K562 (cell line): ENCODE measurements at regions not wholly inside any gene's neighbourhood (a gene's known extent, or its start where the extent isn't known, plus 50 kb on each side); places are given as distances from the start of the nearest gene placed in this dataset.

Experiments
- ATAC-seq: fragments of 200-7000 bp; cut with Tn5 transposase; 3 replicates; pipeline ENCODE4 v1.9.1; 2020; ENCODE audit warnings: moderate library complexity
- BruUV-seq: library from RNA; stranded (reverse); fragments of 400-500 nt; replicated peaks from 2 replicates; lab custom pipeline; 2021; lab: Mats Ljungman, UMichigan
- CTCF ChIA-PET: fragments of 300-600 bp; formaldehyde crosslinking; extraction: SDS; loops from one replicate; lab custom pipeline; 2021; ENCODE audit warnings: low intra/inter-chr PET ratio; lab: Yijun Ruan, JAX
- POLR2A ChIA-PET: fragments of 300-600, 350-650 bp; sonication (Branson Sonifier 250); formaldehyde crosslinking; extraction: SDS; loops from one replicate; lab custom pipeline; 2021; ENCODE audit warnings: antibody characterized with exemption, inconsistent platforms; lab: Yijun Ruan, JAX
- DNase-seq, 4 experiments: peaks; one replicate each; pipeline versions ENCODE4 v3.0.0 to v3.0.0-alpha.2; 2011 to 2018; ENCODE audit warnings: low spot score in 3 of 4, mixed read lengths in 3 of 4; ENCODE audit errors: extremely low read depth in 1 of 4
- FAIRE-seq: peaks from 2 replicates; lab custom pipeline; 2011; peaks lifted over from hg19 to GRCh38; lab: Jason Lieb, UNC
- H2AFZ ChIP-seq: 2 replicates; pipeline ENCODE4 v1.6.0; 2011; ENCODE audit warnings: low read depth, low read length, control low read depth, inconsistent platforms
- H3K27ac ChIP-seq: fragments of 200-600 bp; 3 replicates; pipeline ENCODE4 v1.8.0; 2011; ENCODE audit warnings: low read depth, mild to moderate bottlenecking, control low read depth, inconsistent platforms, low read length, moderate library complexity, mixed read lengths; ENCODE audit errors: extremely low read depth
- H3K27me3 ChIP-seq, 2 experiments: fragments of 300-600 bp in 1 of 2; 2 replicates in 1 of 2; 3 replicates in 1 of 2; pipeline versions ENCODE4 v1.6.0 to v1.8.0; 2011; ENCODE audit warnings: inconsistent platforms in 2 of 2, low read length in 2 of 2, mild to moderate bottlenecking in 1 of 2, mixed read lengths in 1 of 2, moderate library complexity in 1 of 2; ENCODE audit not compliant: control insufficient read depth in 2 of 2, insufficient read depth in 2 of 2
- H3K36me3 ChIP-seq: fragments of 300-600 bp; 3 replicates; pipeline ENCODE4 v1.8.0; 2011; ENCODE audit warnings: mild to moderate bottlenecking, low read length, inconsistent platforms; ENCODE audit not compliant: control insufficient read depth, insufficient read depth
- H3K4me1 ChIP-seq, 2 experiments: fragments of 200-600 bp in 1 of 2; replicated peaks in 1 of 2; 2 replicates in 1 of 2; 3 replicates in 1 of 2; pipeline versions ENCODE4 v1.5.1 to v1.8.0; 2011; ENCODE audit warnings: inconsistent platforms in 2 of 2, low read length in 2 of 2, mild to moderate bottlenecking in 1 of 2, mixed read lengths in 1 of 2, moderate library complexity in 1 of 2; ENCODE audit not compliant: control insufficient read depth in 2 of 2, insufficient read depth in 2 of 2
- H3K4me2 ChIP-seq: 2 replicates; pipeline ENCODE4 v1.6.1; 2011; ENCODE audit warnings: low read length, control low read depth, inconsistent platforms, mixed read lengths; ENCODE audit not compliant: insufficient read depth
- H3K4me3 ChIP-seq: fragments of 200-600 bp; sonication (generic), shearing (Covaris generic); 2 replicates; pipeline ENCODE4 v1.5.1; 2016; ENCODE audit warnings: control low read depth, inconsistent platforms
- H3K79me2 ChIP-seq: fragments of 200-600 bp; 3 replicates; pipeline ENCODE4 v1.8.0; 2011; ENCODE audit warnings: low read length, inconsistent platforms; ENCODE audit not compliant: control insufficient read depth, insufficient read depth
- H3K9ac ChIP-seq, 2 experiments: 2 replicates each; pipeline versions ENCODE4 v1.6.0 to v1.6.1; 2011; ENCODE audit warnings: low read depth in 2 of 2, low read length in 2 of 2, control low read depth in 1 of 2, inconsistent platforms in 1 of 2, mild to moderate bottlenecking in 1 of 2, mixed read lengths in 1 of 2; ENCODE audit not compliant: insufficient read depth in 1 of 2
- H3K9me1 ChIP-seq: one replicate; pipeline ENCODE4 v1.6.0; 2011; ENCODE audit warnings: inconsistent platforms, mild to moderate bottlenecking, low read length, moderate library complexity; ENCODE audit not compliant: control insufficient read depth, insufficient read depth
- H3K9me3 ChIP-seq: replicated peaks from 2 replicates; pipeline ENCODE4 v1.5.1; 2011; ENCODE audit warnings: low read depth, low read length, inconsistent platforms; ENCODE audit not compliant: control insufficient read depth, insufficient read depth
- H4K20me1 ChIP-seq: replicated peaks from 2 replicates; pipeline ENCODE4 v1.6.1; 2011; ENCODE audit warnings: low read length, inconsistent platforms, mixed read lengths; ENCODE audit not compliant: control insufficient read depth, insufficient read depth
- FOXK1 ChIP-seq: sonication (generic); formaldehyde crosslinking; IDR thresholded peaks from 2 replicates; pipeline ENCODE4 v1.8.0; 2022; ENCODE audit warnings: missing genetic modification reagents, mild to moderate bottlenecking, borderline replicate concordance
- HDAC3 ChIP-seq: fragments of 450-650 bp; IDR thresholded peaks from 2 replicates; pipeline ENCODE4 v1.6.1; 2018; ENCODE audit warnings: borderline replicate concordance, mild to moderate bottlenecking, moderate library complexity; ENCODE audit not compliant: partially characterized antibody
- NR2C2 ChIP-seq, 2 experiments: fragments of 200-800 bp in 1 of 2; sonication (Bioruptor generic) in 1 of 2; sonication (generic) in 1 of 2; formaldehyde crosslinking in 1 of 2; IDR thresholded peaks; 2 replicates each; pipeline versions ENCODE4 v1.6.1 to v1.8.0; 2016 to 2022; ENCODE audit warnings: mild to moderate bottlenecking in 1 of 2, missing compliant biosample characterization in 1 of 2, missing genetic modification characterization in 1 of 2, missing genetic modification reagents in 1 of 2
- PHF20 ChIP-seq: fragments of 450-650 bp; IDR thresholded peaks from 2 replicates; pipeline ENCODE4 v1.6.1; 2018; ENCODE audit not compliant: partially characterized antibody
- POLR2AphosphoS5 ChIP-seq: IDR thresholded peaks from 2 replicates; pipeline ENCODE4 v1.6.1; 2011; ENCODE audit warnings: mild to moderate bottlenecking, low read depth, low read length, moderate library complexity; ENCODE audit not compliant: control insufficient read depth, insufficient read depth
- PYGO2 ChIP-seq: fragments of 450-650 bp; IDR thresholded peaks from 2 replicates; pipeline ENCODE4 v1.6.1; 2016; ENCODE audit warnings: mild to moderate bottlenecking, missing genetic modification characterization, moderate library complexity, missing compliant biosample characterization
- RBM25 ChIP-seq: fragments of 200-400 bp; formaldehyde crosslinking; IDR thresholded peaks from 2 replicates; pipeline ENCODE4 v1.6.1; 2018; ENCODE audit warnings: low read length, low read depth, moderate library complexity; ENCODE audit not compliant: severe bottlenecking
- SIN3B ChIP-seq: fragments of 450-650 bp; IDR thresholded peaks from 2 replicates; pipeline ENCODE4 v1.6.1; 2017; ENCODE audit warnings: low read depth, mild to moderate bottlenecking, moderate library complexity
- YBX1 ChIP-seq: fragments of 450-650 bp; IDR thresholded peaks from 2 replicates; pipeline ENCODE4 v1.7.1; 2016; ENCODE audit warnings: mild to moderate bottlenecking
- ZNF24 ChIP-seq: fragments of 450-650 bp; IDR thresholded peaks from 2 replicates; pipeline ENCODE4 v1.6.1; 2016
- ZNF354B ChIP-seq: fragments of 250-450 bp; sonication (Bioruptor Pico); IDR thresholded peaks from 2 replicates; pipeline ENCODE4 v1.4.0; 2020
- WGBS: fragments of 100-300 bp; shearing (Covaris generic); methylation state at CpG from one replicate; pipeline ENCODE4 v1.1.6; 2016; ENCODE audit warnings: low coverage, mixed read lengths; ENCODE audit not compliant: insufficient coverage; ENCODE audit errors: missing lambda C conversion rate; 5-methylcytosine and 5-hydroxymethylcytosine counted together
- in situ Hi-C: fragments of 300-500 bp; cut with MboI; formaldehyde crosslinking; loops from 4 replicates; pipeline ENCODE4 v1.15.0; 2018; ENCODE audit warnings: inconsistent platforms, mixed read lengths
- intact Hi-C: fragments of 100-400 bp; cut with micrococcal nuclease; formaldehyde crosslinking; loops from 2 replicates; pipeline ENCODE4 v1.14.2; 2022
- TF ChIP-seq, protein P1 (sequence below): sonication (generic); formaldehyde crosslinking; IDR thresholded peaks from 2 replicates; pipeline ENCODE4 v1.8.0; 2022; ENCODE audit warnings: mild to moderate bottlenecking, missing genetic modification reagents
- TF ChIP-seq, protein P2 (sequence below): sonication (generic); formaldehyde crosslinking; IDR thresholded peaks from 2 replicates; pipeline ENCODE4 v1.8.1; 2023; ENCODE audit warnings: mild to moderate bottlenecking, missing genetic modification reagents
- TF ChIP-seq, protein P3 (sequence below): sonication (generic); formaldehyde crosslinking; IDR thresholded peaks from 2 replicates; pipeline ENCODE4 v1.8.1; 2022; ENCODE audit warnings: missing genetic modification reagents
- TF ChIP-seq, protein P4 (sequence below): fragments of 250-450 bp; sonication (Bioruptor Pico); IDR thresholded peaks from 2 replicates; pipeline ENCODE4 v1.5.0; 2021; ENCODE audit warnings: mild to moderate bottlenecking, moderate library complexity

DNA sequence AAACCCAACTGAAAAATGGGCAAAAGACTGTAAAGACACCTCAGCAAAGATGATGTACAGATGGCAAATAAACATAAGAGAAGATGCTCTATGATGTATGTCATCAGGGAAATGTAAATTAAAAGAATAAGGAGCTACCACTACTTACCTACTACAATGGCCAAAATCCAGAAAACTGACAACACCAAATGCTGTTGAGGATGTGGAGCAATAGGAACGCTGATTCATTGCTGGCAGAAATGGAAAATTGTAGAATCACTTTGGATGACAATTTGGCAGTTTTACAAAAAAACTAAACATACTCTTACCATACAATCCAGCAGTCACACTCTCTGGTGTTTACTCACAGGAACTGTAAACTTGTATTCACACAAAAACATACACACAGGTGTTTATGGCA lies 222.3 kb upstream of the LDB2 start:
- H3K4me3 ChIP-seq: no peak overlapping the region
- H3K9ac ChIP-seq: no peak overlapping the region
- H4K20me1 ChIP-seq: no peaks in the 10 kb centered on the region
- no peak for FAIRE-seq
- ChIA-PET CTCF (no interaction called here), POLR2A (no interaction called here)
- H3K9me1 ChIP-seq: no peaks in the 10 kb centered on the region
- no peak overlapping the region for H3K4me2 ChIP-seq
- H3K79me2 ChIP-seq: no peaks in the 10 kb centered on the region
- DNase-seq: no peak
- in situ Hi-C loops: no loop called here
- H3K4me1 ChIP-seq: no peaks in the 10 kb centered on the region
- no peak overlapping the region for H2AFZ ChIP-seq
- intact Hi-C loops: no loop called here
- no TSS peak for BruUV-seq
- no peaks in the 10 kb centered on the region for H3K9me3 ChIP-seq
- ATAC-seq: no peak
- no peaks in the 10 kb centered on the region for H3K27me3 ChIP-seq
- no peak overlapping the region for H3K27ac ChIP-seq
- no peaks in the 10 kb centered on the region for H3K36me3 ChIP-seq
- WGBS: 0% methylated on average over 1 of the region's 1 CpG
- TF ChIP-seq ZNF24 (no peak), POLR2AphosphoS5 (no peak), NR2C2 (CRISPR knock-in tag; IDR thresholded peaks at IDR 0.05) (no peak), NR2C2 (tag; IDR thresholded peaks at IDR 0.05) (no peak), HDAC3 (no peak), PHF20 (no peak), YBX1 (no peak), RBM25 (no peak), FOXK1 (CRISPR knock-in tag) (no peak), SIN3B (no peak), ZNF354B (CRISPR knock-in tag) (no peak), PYGO2 (tag) (no peak)
- TF ChIP-seq, protein P1, sequence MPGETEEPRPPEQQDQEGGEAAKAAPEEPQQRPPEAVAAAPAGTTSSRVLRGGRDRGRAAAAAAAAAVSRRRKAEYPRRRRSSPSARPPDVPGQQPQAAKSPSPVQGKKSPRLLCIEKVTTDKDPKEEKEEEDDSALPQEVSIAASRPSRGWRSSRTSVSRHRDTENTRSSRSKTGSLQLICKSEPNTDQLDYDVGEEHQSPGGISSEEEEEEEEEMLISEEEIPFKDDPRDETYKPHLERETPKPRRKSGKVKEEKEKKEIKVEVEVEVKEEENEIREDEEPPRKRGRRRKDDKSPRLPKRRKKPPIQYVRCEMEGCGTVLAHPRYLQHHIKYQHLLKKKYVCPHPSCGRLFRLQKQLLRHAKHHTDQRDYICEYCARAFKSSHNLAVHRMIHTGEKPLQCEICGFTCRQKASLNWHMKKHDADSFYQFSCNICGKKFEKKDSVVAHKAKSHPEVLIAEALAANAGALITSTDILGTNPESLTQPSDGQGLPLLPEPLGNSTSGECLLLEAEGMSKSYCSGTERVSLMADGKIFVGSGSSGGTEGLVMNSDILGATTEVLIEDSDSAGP: no peak
- TF ChIP-seq, protein P2, sequence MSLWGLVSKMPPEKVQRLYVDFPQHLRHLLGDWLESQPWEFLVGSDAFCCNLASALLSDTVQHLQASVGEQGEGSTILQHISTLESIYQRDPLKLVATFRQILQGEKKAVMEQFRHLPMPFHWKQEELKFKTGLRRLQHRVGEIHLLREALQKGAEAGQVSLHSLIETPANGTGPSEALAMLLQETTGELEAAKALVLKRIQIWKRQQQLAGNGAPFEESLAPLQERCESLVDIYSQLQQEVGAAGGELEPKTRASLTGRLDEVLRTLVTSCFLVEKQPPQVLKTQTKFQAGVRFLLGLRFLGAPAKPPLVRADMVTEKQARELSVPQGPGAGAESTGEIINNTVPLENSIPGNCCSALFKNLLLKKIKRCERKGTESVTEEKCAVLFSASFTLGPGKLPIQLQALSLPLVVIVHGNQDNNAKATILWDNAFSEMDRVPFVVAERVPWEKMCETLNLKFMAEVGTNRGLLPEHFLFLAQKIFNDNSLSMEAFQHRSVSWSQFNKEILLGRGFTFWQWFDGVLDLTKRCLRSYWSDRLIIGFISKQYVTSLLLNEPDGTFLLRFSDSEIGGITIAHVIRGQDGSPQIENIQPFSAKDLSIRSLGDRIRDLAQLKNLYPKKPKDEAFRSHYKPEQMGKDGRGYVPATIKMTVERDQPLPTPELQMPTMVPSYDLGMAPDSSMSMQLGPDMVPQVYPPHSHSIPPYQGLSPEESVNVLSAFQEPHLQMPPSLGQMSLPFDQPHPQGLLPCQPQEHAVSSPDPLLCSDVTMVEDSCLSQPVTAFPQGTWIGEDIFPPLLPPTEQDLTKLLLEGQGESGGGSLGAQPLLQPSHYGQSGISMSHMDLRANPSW (CRISPR knock-in tag): no peak
- TF ChIP-seq, protein P3, sequence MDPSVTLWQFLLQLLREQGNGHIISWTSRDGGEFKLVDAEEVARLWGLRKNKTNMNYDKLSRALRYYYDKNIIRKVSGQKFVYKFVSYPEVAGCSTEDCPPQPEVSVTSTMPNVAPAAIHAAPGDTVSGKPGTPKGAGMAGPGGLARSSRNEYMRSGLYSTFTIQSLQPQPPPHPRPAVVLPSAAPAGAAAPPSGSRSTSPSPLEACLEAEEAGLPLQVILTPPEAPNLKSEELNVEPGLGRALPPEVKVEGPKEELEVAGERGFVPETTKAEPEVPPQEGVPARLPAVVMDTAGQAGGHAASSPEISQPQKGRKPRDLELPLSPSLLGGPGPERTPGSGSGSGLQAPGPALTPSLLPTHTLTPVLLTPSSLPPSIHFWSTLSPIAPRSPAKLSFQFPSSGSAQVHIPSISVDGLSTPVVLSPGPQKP: no peak
- TF ChIP-seq, protein P4, sequence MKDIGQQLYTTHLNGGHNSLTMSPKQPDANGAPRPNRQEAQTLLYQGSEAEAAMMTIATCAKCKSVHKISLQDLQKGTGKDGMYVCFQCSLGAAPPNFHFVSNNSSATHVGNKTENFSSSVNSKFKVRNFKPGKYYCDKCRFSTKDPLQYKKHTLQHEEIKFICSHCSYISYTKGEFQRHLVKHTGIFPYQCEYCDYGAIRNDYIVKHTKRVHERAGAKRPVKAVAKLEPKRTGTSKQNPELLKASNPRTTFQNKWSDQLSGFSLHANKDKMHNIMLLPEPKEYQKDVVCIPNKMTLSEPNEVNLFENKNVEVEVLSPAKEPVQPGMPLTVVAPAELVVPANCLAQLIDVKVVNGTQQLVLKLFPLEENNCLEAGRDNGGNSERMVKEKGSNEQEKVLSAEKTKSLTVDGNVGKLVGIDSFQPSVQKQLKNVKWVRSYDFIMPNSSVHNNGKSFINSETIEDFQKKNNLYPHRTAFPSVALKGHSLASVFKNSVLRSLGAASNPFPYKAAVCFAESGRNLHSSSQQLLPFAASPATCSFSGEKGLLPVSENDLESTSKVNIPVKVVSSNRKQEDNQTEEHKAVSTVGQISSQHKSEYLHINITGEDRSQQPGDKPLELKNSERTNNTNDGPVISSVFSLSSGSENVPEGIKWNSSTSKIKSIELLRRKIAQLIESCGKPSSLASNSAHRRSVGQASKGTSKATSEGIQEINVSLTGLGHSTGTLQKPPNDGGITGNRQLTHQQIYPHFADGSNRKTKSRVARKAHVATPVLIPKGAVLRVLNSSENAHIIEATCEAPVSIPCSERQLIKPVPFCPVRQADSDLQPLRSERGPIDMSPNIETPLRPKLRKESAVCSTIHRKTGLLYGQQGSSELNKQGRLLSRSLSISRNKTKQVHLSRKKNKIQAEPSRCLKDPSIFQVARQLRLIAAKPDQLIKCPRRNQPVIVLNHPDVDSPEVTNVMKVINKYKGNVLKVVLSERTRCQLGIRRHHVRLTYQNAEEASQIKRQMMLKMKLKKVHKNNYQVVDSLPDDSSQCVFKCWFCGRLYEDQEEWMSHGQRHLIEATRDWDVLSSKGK (CRISPR knock-in tag): no peak
